OCI-LY7 (cell line): ENCODE measurements at regions not wholly inside any gene's neighbourhood (a gene's known extent, or its start where the extent isn't known, plus 50 kb on each side); places are given as distances from the start of the nearest gene placed in this dataset.

ENCODE experiments used
- CTCF ChIP-seq: fragments of 200-600 bp; sonication (generic); conservative IDR thresholded peaks from 2 replicates; pipeline ENCODE4 v1.5.1; 2014; ENCODE audit warnings: mild to moderate bottlenecking, antibody characterized with exemption, low read length, moderate library complexity, mixed read lengths
- EZH2phosphoT487 ChIP-seq: fragments of 200-600 bp; sonication (generic); IDR thresholded peaks from 2 replicates; pipeline ENCODE4 v1.6.1; 2018; ENCODE audit warnings: low read depth, borderline replicate concordance, mild to moderate bottlenecking, mixed run types, antibody characterized with exemption, low read length, moderate library complexity, mixed read lengths

- no peak for TF ChIP-seq CTCF
- TF ChIP-seq EZH2phosphoT487: no peak
These were observed 97.4 kb downstream of the OR2B2 start for GRCh38 chr6:27814665-27815424.
